IMR-90 (cell line): ENCODE measurements at regions not wholly inside any gene's neighbourhood (a gene's known extent, or its start where the extent isn't known, plus 50 kb on each side); places are given as distances from the start of the nearest gene placed in this dataset.

ENCODE experiments used
- ATAC-seq: fragments of 200-7000 bp; cut with Tn5 transposase; 2 replicates; pipeline ENCODE4 v1.9.1; 2020; ENCODE audit warnings: low read depth, mild to moderate bottlenecking, moderate library complexity
- BruUV-seq: library from RNA; stranded (reverse); fragments of 400-500 nt; replicated peaks from 2 replicates; lab custom pipeline; 2021; lab: Mats Ljungman, UMichigan
- CTCF ChIA-PET: fragments of 300-600 bp; formaldehyde crosslinking; extraction: SDS; loops from one replicate; lab custom pipeline; 2021; ENCODE audit warnings: antibody characterized with exemption; lab: Yijun Ruan, JAX
- POLR2A ChIA-PET: fragments of 300-600 bp; sonication (Branson Sonifier 250); formaldehyde crosslinking; loops from one replicate; lab custom pipeline; 2022; ENCODE audit warnings: antibody characterized with exemption; ENCODE audit not compliant: unreplicated experiment; lab: Charles Lee
- DNase-seq: peaks from one replicate; pipeline ENCODE4 v3.0.0; 2013
- H2AFZ ChIP-seq: replicated peaks from 2 replicates; pipeline ENCODE3; 2013; ENCODE audit warnings: low read length, mild to moderate bottlenecking; ENCODE audit not compliant: poor library complexity
- H2AK5ac ChIP-seq: 2 replicates; pipeline ENCODE4 v1.6.1; 2013; ENCODE audit warnings: low read depth, low read length, inconsistent platforms
- H2AK9ac ChIP-seq: replicated peaks from 2 replicates; pipeline ENCODE3; 2013; ENCODE audit warnings: mild to moderate bottlenecking, low read depth, low read length, moderate library complexity; ENCODE audit not compliant: poor library complexity
- H2BK120ac ChIP-seq: 2 replicates; pipeline ENCODE4 v1.6.1; 2013; ENCODE audit warnings: low read depth, low read length, inconsistent platforms
- H2BK15ac ChIP-seq: 3 replicates; pipeline ENCODE4 v1.6.1; 2013; ENCODE audit warnings: low read depth, low read length, inconsistent platforms
- H2BK20ac ChIP-seq: 2 replicates; pipeline ENCODE4 v1.6.1; 2013; ENCODE audit warnings: low read depth, mild to moderate bottlenecking, inconsistent platforms, low read length, moderate library complexity
- H2BK5ac ChIP-seq: 2 replicates; pipeline ENCODE4 v1.6.1; 2013; ENCODE audit warnings: mild to moderate bottlenecking, low read depth, low read length, inconsistent platforms; ENCODE audit not compliant: poor library complexity, severe bottlenecking
- H3K14ac ChIP-seq: replicated peaks from 2 replicates; pipeline ENCODE4 v1.6.1; 2013; ENCODE audit warnings: low read depth, low read length, inconsistent platforms
- H3K18ac ChIP-seq: 2 replicates; pipeline ENCODE4 v1.6.1; 2013; ENCODE audit warnings: low read depth, low read length, control low read depth
- H3K23ac ChIP-seq: 2 replicates; pipeline ENCODE4 v1.6.1; 2013; ENCODE audit warnings: low read depth, low read length, inconsistent platforms
- H3K27ac ChIP-seq: 2 replicates; pipeline ENCODE4 v1.5.1; 2013; ENCODE audit warnings: mild to moderate bottlenecking, control low read depth, low read length; ENCODE audit not compliant: insufficient read depth
- H3K27me3 ChIP-seq: 2 replicates; pipeline ENCODE4 v1.6.1; 2013; ENCODE audit warnings: low read length; ENCODE audit not compliant: control insufficient read depth, insufficient read depth
- H3K36me3 ChIP-seq: 2 replicates; pipeline ENCODE4 v1.6.1; 2013; ENCODE audit warnings: low read length, mixed read lengths; ENCODE audit not compliant: control insufficient read depth, insufficient read depth
- H3K4ac ChIP-seq: 2 replicates; pipeline ENCODE4 v1.6.1; 2013; ENCODE audit warnings: low read depth, low read length, inconsistent platforms
- H3K4me1 ChIP-seq: 2 replicates; pipeline ENCODE4 v1.6.1; 2013; ENCODE audit warnings: low read length, mixed read lengths; ENCODE audit not compliant: control insufficient read depth, insufficient read depth
- H3K4me2 ChIP-seq: 2 replicates; pipeline ENCODE4 v1.6.1; 2013; ENCODE audit warnings: low read depth, mild to moderate bottlenecking, control low read depth, low read length, moderate library complexity
- H3K4me3 ChIP-seq: 2 replicates; pipeline ENCODE4 v1.5.1; 2013; ENCODE audit warnings: low read depth, mild to moderate bottlenecking, control low read depth, low read length, moderate library complexity; ENCODE audit not compliant: insufficient read depth
- H3K56ac ChIP-seq: 2 replicates; pipeline ENCODE4 v1.6.1; 2013; ENCODE audit warnings: low read length, inconsistent platforms; ENCODE audit not compliant: insufficient read depth; ENCODE audit errors: extremely low read depth
- H3K79me1 ChIP-seq, 2 experiments: 2 replicates each; pipeline ENCODE4 v1.6.1; 2013; ENCODE audit warnings: low read length in 2 of 2, inconsistent platforms in 1 of 2, low read depth in 1 of 2
- H3K9ac ChIP-seq: 2 replicates; pipeline ENCODE4 v1.6.1; 2013; ENCODE audit warnings: low read depth, low read length, control low read depth
- H3K9me1 ChIP-seq: 2 replicates; pipeline ENCODE4 v1.6.1; 2013; ENCODE audit warnings: low read length, inconsistent platforms; ENCODE audit not compliant: insufficient read depth
- H3K9me3 ChIP-seq: 2 replicates; pipeline ENCODE4 v1.6.1; 2013; ENCODE audit warnings: low read length; ENCODE audit not compliant: control insufficient read depth, insufficient read depth
- H4K20me1 ChIP-seq: 2 replicates; pipeline ENCODE4 v1.6.1; 2013; ENCODE audit warnings: low read length, inconsistent platforms; ENCODE audit not compliant: insufficient read depth
- H4K5ac ChIP-seq: 2 replicates; pipeline ENCODE4 v1.6.1; 2013; ENCODE audit warnings: mild to moderate bottlenecking, low read depth, low read length, control low read depth
- H4K8ac ChIP-seq, 2 experiments: 2 replicates each; pipeline ENCODE4 v1.6.1; 2013; ENCODE audit warnings: low read depth in 2 of 2, low read length in 2 of 2, control low read depth in 1 of 2, inconsistent platforms in 1 of 2
- H4K91ac ChIP-seq: 2 replicates; pipeline ENCODE4 v1.6.1; 2013; ENCODE audit warnings: low read depth, low read length, inconsistent platforms; ENCODE audit not compliant: insufficient read depth
- CHD1 ChIP-seq: IDR thresholded peaks from 2 replicates; pipeline ENCODE4 v1.6.1; 2012; ENCODE audit warnings: low read depth, low read length, improper control_type of control experiment
- MAZ ChIP-seq: IDR thresholded peaks from 2 replicates; pipeline ENCODE4 v1.6.1; 2012; ENCODE audit warnings: low read depth, mild to moderate bottlenecking, low read length, improper control_type of control experiment, moderate library complexity, borderline replicate concordance
- MXI1 ChIP-seq: IDR thresholded peaks from 2 replicates; pipeline ENCODE4 v1.6.1; 2012; ENCODE audit warnings: low read depth, mild to moderate bottlenecking, low read length, moderate library complexity, borderline replicate concordance
- NFE2L2 ChIP-seq: fragments of 150-350 bp; IDR thresholded peaks from 2 replicates; pipeline ENCODE4 v1.6.1; 2016; ENCODE audit warnings: low read depth, mild to moderate bottlenecking, low read length
- POLR2A ChIP-seq: IDR thresholded peaks from 2 replicates; pipeline ENCODE4 v1.6.1; 2012; ENCODE audit warnings: mild to moderate bottlenecking, low read depth, low read length
- RCOR1 ChIP-seq: IDR thresholded peaks from 2 replicates; pipeline ENCODE4 v1.6.1; 2012; ENCODE audit warnings: mild to moderate bottlenecking, low read length, improper control_type of control experiment; ENCODE audit not compliant: insufficient replicate concordance
- WGBS, 2 experiments: methylation state at CpG; one replicate each; pipeline versions ENCODE4 v1.1.5 to v1.1.7; 2013; ENCODE audit warnings: missing lambda C conversion rate in 2 of 2; ENCODE audit not compliant: insufficient read length in 1 of 2; ENCODE audit errors: extremely low coverage in 2 of 2; 5-methylcytosine and 5-hydroxymethylcytosine counted together
- dilution Hi-C: fragments of 300-500 bp; cut with HindIII; formaldehyde crosslinking; loops from one replicate; pipeline ENCODE4 v1.14.3; 2018; ENCODE audit warnings: low sequenced_read_pairs; ENCODE audit not compliant: unreplicated experiment
- in situ Hi-C: fragments of 300-500 bp; cut with MboI; formaldehyde crosslinking; loops from 3 replicates; pipeline ENCODE4 v1.14.3; 2019; ENCODE audit warnings: low sequenced_read_pairs, inconsistent platforms, mixed read lengths
- intact Hi-C: fragments of 100-400 bp; cut with micrococcal nuclease; formaldehyde crosslinking; loops from 2 replicates; pipeline ENCODE4 v1.10.0; 2022
- TF ChIP-seq, protein P1 (sequence below): fragments of 150-350 bp; IDR thresholded peaks from 2 replicates; pipeline ENCODE4 v1.6.1; 2017; ENCODE audit warnings: mild to moderate bottlenecking, antibody characterized with exemption, low read length, low read depth
- TF ChIP-seq, protein P2 (sequence below): conservative IDR thresholded peaks from 2 replicates; pipeline ENCODE4 v1.5.1; 2012; ENCODE audit warnings: mild to moderate bottlenecking, low read depth, low read length, improper control_type of control experiment

DNA sequence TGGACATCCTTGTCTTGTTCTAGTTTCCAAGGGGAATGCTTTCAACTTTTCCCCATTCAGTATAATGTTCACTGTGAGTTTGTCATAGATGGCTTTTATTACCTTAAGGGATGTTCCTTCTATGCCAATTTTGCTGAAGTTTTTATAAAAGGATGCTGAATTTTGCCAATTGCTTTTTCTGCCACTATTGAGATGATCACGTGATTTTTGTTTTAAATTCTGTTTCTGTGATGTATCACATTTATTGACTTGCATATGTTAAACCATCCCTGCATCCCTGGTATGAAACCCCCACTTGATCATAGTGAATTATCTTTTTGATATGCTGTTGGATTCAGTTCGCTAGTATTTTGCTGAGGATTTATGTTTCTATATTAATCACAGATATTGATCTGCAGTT is 130.6 kb upstream of the TAB2 start:
- H2AFZ ChIP-seq = no peak overlapping the region
- ChIA-PET POLR2A (no interaction called here), CTCF (no interaction called here)
- DNase-seq = no peak
- no peak overlapping the region for H4K5ac ChIP-seq
- TF ChIP-seq, protein P1, sequence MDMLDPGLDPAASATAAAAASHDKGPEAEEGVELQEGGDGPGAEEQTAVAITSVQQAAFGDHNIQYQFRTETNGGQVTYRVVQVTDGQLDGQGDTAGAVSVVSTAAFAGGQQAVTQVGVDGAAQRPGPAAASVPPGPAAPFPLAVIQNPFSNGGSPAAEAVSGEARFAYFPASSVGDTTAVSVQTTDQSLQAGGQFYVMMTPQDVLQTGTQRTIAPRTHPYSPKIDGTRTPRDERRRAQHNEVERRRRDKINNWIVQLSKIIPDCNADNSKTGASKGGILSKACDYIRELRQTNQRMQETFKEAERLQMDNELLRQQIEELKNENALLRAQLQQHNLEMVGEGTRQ = no peak
- TF ChIP-seq MAZ (no peak), RCOR1 (no peak), MXI1 (no peak), POLR2A (no peak), CHD1 (no peak), NFE2L2 (no peak)
- TF ChIP-seq, protein P2, sequence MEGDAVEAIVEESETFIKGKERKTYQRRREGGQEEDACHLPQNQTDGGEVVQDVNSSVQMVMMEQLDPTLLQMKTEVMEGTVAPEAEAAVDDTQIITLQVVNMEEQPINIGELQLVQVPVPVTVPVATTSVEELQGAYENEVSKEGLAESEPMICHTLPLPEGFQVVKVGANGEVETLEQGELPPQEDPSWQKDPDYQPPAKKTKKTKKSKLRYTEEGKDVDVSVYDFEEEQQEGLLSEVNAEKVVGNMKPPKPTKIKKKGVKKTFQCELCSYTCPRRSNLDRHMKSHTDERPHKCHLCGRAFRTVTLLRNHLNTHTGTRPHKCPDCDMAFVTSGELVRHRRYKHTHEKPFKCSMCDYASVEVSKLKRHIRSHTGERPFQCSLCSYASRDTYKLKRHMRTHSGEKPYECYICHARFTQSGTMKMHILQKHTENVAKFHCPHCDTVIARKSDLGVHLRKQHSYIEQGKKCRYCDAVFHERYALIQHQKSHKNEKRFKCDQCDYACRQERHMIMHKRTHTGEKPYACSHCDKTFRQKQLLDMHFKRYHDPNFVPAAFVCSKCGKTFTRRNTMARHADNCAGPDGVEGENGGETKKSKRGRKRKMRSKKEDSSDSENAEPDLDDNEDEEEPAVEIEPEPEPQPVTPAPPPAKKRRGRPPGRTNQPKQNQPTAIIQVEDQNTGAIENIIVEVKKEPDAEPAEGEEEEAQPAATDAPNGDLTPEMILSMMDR = no peak
- no peak overlapping the region for H4K91ac ChIP-seq
- H3K9me3 ChIP-seq = no peaks in the 10 kb centered on the region
- H3K9ac ChIP-seq = no peak overlapping the region
- no peak overlapping the region for H3K4me3 ChIP-seq
- BruUV-seq = no TSS peak
- no peak overlapping the region for H2AK5ac ChIP-seq
- no peak overlapping the region for H2BK120ac ChIP-seq
- H3K56ac ChIP-seq = no peak overlapping the region
- dilution Hi-C loops (no loop called here), in situ Hi-C loops (no loop called here), intact Hi-C loops (no loop called here)
- ATAC-seq = no peak
- H3K9me1 ChIP-seq = no peaks in the 10 kb centered on the region
- H2AK9ac ChIP-seq = no peak overlapping the region
- no peak overlapping the region for H2BK15ac ChIP-seq
- H3K4me1 ChIP-seq = no peaks in the 10 kb centered on the region
- no peak overlapping the region for H3K4me2 ChIP-seq
- no peak overlapping the region for H4K8ac ChIP-seq
- H2BK20ac ChIP-seq = no peak overlapping the region
- H3K79me1 ChIP-seq = no peaks in the 10 kb centered on the region
- no peak overlapping the region for H2BK5ac ChIP-seq
- no peaks in the 10 kb centered on the region for H4K20me1 ChIP-seq
- H3K27me3 ChIP-seq = peaks cover 7% of the 10 kb centered on the region
- H3K18ac ChIP-seq = no peak overlapping the region
- H3K36me3 ChIP-seq = no peaks in the 10 kb centered on the region
- H3K23ac ChIP-seq = no peak overlapping the region
- H3K27ac ChIP-seq = no peak overlapping the region
- no peak overlapping the region for H3K4ac ChIP-seq
- WGBS, 2 experiments = no CpG with 5 or more reads among the region's 2 CpGs
- no peak overlapping the region for H3K14ac ChIP-seq
